HFFc6 (cell line): ENCODE measurements at regions not wholly inside any gene's neighbourhood (a gene's known extent, or its start where the extent isn't known, plus 50 kb on each side); places are given as distances from the start of the nearest gene placed in this dataset.

Experiments
- DNase-seq: peaks from one replicate; pipeline ENCODE4 v3.0.0-alpha.2; 2018
- H3K27ac Mint-ChIP-seq: 2 replicates; pipeline ENCODE4 v1.8.0; 2020; ENCODE audit warnings: mild to moderate bottlenecking, mixed read lengths
- H3K27me3 Mint-ChIP-seq: 2 replicates; pipeline ENCODE4 v1.8.0; 2021; ENCODE audit warnings: mild to moderate bottlenecking, moderate library complexity, mixed read lengths; ENCODE audit not compliant: insufficient read depth
- H3K36me3 Mint-ChIP-seq: 2 replicates; pipeline ENCODE4 v1.8.0; 2021; ENCODE audit warnings: low read depth, mixed read lengths
- H3K4me1 Mint-ChIP-seq: 2 replicates; pipeline ENCODE4 v1.8.0; 2020; ENCODE audit warnings: low read depth, mixed read lengths
- H3K4me3 Mint-ChIP-seq: 2 replicates; pipeline ENCODE4 v1.8.0; 2020; ENCODE audit warnings: mild to moderate bottlenecking, moderate library complexity, mixed read lengths
- H3K9me3 Mint-ChIP-seq: 2 replicates; pipeline ENCODE4 v1.8.0; 2020; ENCODE audit warnings: mild to moderate bottlenecking, mixed read lengths
- CTCF ChIP-seq: fragments of 200-600 bp; sonication (generic); IDR thresholded peaks from 2 replicates; pipeline ENCODE4 v1.5.0; 2021; ENCODE audit warnings: antibody characterized with exemption, mild to moderate bottlenecking

- H3K9me3 Mint-ChIP-seq = peaks cover 56% of the 10 kb centered on the region
- no peaks in the 10 kb centered on the region; the same call in 1 of the 2 replicates for H3K36me3 Mint-ChIP-seq
- H3K27me3 Mint-ChIP-seq = no peaks in the 10 kb centered on the region; the same call in 1 of the 2 replicates
- DNase-seq = no peak
- no peak for TF ChIP-seq CTCF
- no peaks in the 10 kb centered on the region for H3K4me1 Mint-ChIP-seq
- no peak overlapping the region for H3K4me3 Mint-ChIP-seq
- H3K27ac Mint-ChIP-seq = no peak overlapping the region
These were observed 168.8 kb upstream of the CADM1 start for GRCh38 chr11:115672999-115673411.

DNA sequence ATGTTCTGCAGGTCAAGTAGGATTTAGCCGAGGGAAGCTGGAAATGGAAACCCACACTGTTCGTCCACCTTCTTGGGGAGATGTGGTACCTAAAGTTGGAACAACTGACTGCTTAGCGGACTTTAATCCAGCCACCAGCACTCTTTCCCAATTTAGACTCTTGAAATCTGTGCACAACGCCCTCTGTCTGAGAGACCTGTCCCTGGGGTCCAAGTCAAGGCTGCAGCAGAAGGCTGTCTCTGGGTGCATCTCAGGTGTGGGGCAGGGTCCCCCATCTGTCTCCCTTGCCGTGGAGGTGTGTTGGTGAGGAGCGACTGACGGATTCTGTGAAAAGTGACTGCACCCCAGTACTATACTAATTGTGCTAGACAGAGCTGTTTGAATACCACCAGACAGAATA lies 168.2 kb upstream of the CADM1 start:
- no peak for DNase-seq
- Mint-ChIP-seq H3K4me3 (no peak overlapping the region), H3K27ac (no peak overlapping the region), H3K27me3 (no peaks in the 10 kb centered on the region; the same call in 1 of the 2 replicates), H3K4me1 (no peaks in the 10 kb centered on the region), H3K9me3 (peaks cover 52% of the 10 kb centered on the region), H3K36me3 (no peaks in the 10 kb centered on the region; the same call in 1 of the 2 replicates)
- TF ChIP-seq CTCF = no peak

DNA sequence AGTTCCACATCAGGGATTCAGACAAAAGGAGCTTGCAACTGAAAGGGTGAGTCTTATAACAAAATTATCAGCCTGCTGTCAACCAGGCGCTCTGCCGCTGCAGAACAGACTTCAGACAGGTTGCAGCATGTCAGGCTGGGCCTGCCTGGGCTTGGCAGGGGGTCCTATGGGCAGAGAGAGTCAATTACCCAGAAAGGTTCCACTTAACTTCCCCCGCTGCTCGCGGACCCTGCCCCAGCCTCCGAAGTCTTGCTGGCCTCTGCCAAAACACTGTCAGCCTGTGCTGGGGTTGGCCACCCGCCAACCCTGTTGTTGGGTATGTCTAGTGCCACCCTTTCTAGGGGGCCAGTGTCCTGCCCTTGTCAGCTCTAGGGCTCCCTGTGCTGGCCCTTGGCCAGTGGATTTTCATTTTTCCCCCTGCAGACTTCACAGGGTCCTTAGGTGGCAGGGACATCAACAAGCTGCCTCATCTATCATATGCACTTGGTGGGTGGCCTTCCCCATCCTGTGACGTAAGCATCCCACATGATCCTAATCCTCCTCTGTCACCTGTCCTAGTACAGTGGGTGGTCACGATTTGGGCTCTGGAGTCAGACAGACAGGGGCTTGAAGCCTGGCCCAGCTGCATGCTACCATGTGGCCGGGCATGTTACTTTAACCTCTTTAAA lies 166.5 kb upstream of the CADM1 start:
- H3K27ac Mint-ChIP-seq = no peak overlapping the region
- H3K27me3 Mint-ChIP-seq = no peaks in the 10 kb centered on the region
- no peaks in the 10 kb centered on the region; the same call in 1 of the 2 replicates for H3K36me3 Mint-ChIP-seq
- H3K4me1 Mint-ChIP-seq = no peaks in the 10 kb centered on the region
- no peak overlapping the region for H3K4me3 Mint-ChIP-seq
- DNase-seq = no peak
- H3K9me3 Mint-ChIP-seq = peaks cover 46% of the 10 kb centered on the region
- no peak for TF ChIP-seq CTCF

- Mint-ChIP-seq H3K27ac (no peak overlapping the region), H3K36me3 (no peaks in the 10 kb centered on the region; the same call in 1 of the 2 replicates), H3K4me3 (no peak overlapping the region), H3K27me3 (no peaks in the 10 kb centered on the region; the same call in 1 of the 2 replicates), H3K9me3 (peaks cover 33% of the 10 kb centered on the region), H3K4me1 (no peaks in the 10 kb centered on the region)
- no peak for TF ChIP-seq CTCF
- no peak for DNase-seq
These were observed 161.7 kb upstream of the CADM1 start for GRCh38 chr11:115665958-115666357.

DNA sequence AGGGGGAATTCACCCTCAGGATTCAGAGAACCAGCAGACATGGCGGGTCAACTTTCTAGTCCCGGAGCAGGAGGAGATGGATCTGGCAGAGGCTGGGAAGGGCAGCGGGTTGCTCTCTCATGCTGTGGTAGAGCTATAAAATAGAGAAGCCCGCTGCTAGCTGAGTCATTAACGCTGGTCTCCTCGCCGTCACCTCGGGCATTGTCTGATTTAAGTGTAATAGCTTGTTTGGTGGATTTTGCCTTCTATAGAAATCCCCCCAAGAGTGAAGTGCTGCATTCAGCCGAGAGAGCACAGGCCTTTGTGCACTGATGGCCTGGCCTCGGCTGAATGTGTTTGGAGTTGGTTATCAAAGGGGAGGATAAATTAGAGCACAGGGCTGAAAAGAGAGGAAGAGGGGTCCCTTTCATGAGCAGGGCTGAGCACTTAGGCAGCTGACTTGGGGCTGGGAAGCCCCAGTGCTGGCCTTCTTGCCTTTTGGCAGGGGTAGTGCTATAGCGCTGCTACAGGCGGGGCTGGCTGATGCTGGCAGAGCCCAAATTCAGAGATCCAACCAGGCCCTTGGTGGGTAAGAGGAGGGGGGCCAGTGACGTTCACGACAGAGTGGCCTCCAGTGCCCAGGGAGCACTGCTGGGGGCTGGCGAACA lies 161.1 kb upstream of the CADM1 start:
- no peaks in the 10 kb centered on the region; the same call in 1 of the 2 replicates for H3K27me3 Mint-ChIP-seq

More for the DNA sequence above, 161.1 kb upstream of the CADM1 start:
- no peak for TF ChIP-seq CTCF
- H3K9me3 Mint-ChIP-seq = peaks cover 33% of the 10 kb centered on the region
- no peak overlapping the region for H3K4me3 Mint-ChIP-seq
- H3K27ac Mint-ChIP-seq = no peak overlapping the region
- no peak for DNase-seq
- no peaks in the 10 kb centered on the region; the same call in 1 of the 2 replicates for H3K36me3 Mint-ChIP-seq
- H3K4me1 Mint-ChIP-seq = no peaks in the 10 kb centered on the region
